H9 (cell line): ENCODE measurements at regions not wholly inside any gene's neighbourhood (a gene's known extent, or its start where the extent isn't known, plus 50 kb on each side); places are given as distances from the start of the nearest gene placed in this dataset.
A peak's percentile ranks its signal among the peaks of the same experiment; 100 is the strongest.

Experiments
- DNase-seq: peaks from one replicate; pipeline ENCODE4 v3.0.0-alpha.2; 2017
- H2AFZ ChIP-seq: one replicate; pipeline ENCODE4 v1.6.1; 2013; ENCODE audit warnings: mild to moderate bottlenecking, low read length, control low read depth, moderate library complexity
- H2AK5ac ChIP-seq: 2 replicates; pipeline ENCODE4 v1.6.1; 2013; ENCODE audit warnings: low read length, control low read depth, mixed read lengths; ENCODE audit not compliant: insufficient read length
- H2BK120ac ChIP-seq: one replicate; pipeline ENCODE4 v1.6.1; 2013; ENCODE audit warnings: low read depth, mild to moderate bottlenecking, low read length, control low read depth, inconsistent platforms; ENCODE audit not compliant: poor library complexity, severe bottlenecking
- H2BK12ac ChIP-seq: 2 replicates; pipeline ENCODE4 v1.6.1; 2013; ENCODE audit warnings: low read length, control low read depth, mixed read lengths, low read depth; ENCODE audit not compliant: insufficient read length
- H2BK15ac ChIP-seq: 2 replicates; pipeline ENCODE4 v1.6.1; 2013; ENCODE audit warnings: low read depth, low read length, control low read depth
- H2BK20ac ChIP-seq: one replicate; pipeline ENCODE4 v1.6.1; 2013; ENCODE audit warnings: low read depth, mild to moderate bottlenecking, low read length, control low read depth, inconsistent platforms; ENCODE audit not compliant: poor library complexity, severe bottlenecking
- H2BK5ac ChIP-seq: 2 replicates; pipeline ENCODE4 v1.6.1; 2013; ENCODE audit warnings: low read length, control low read depth, mixed read lengths; ENCODE audit not compliant: insufficient read length
- H3K14ac ChIP-seq: 2 replicates; pipeline ENCODE4 v1.6.1; 2013; ENCODE audit warnings: low read length, control low read depth; ENCODE audit not compliant: insufficient read depth
- H3K18ac ChIP-seq: 2 replicates; pipeline ENCODE4 v1.6.1; 2013; ENCODE audit warnings: low read depth, mild to moderate bottlenecking, mixed read lengths, low read length, control low read depth; ENCODE audit not compliant: insufficient read length
- H3K23ac ChIP-seq: 2 replicates; pipeline ENCODE4 v1.6.1; 2013; ENCODE audit warnings: low read length, control low read depth, mixed read lengths, low read depth; ENCODE audit not compliant: insufficient read length
- H3K23me2 ChIP-seq: 2 replicates; pipeline ENCODE4 v1.6.1; 2013; ENCODE audit warnings: low read depth, mild to moderate bottlenecking, mixed read lengths, low read length, control low read depth; ENCODE audit not compliant: insufficient read length, poor library complexity, severe bottlenecking
- H3K27ac ChIP-seq: 2 replicates; pipeline ENCODE4 v1.5.1; 2013; ENCODE audit warnings: low read length, control low read depth, mixed read lengths, low read depth; ENCODE audit not compliant: insufficient read length
- H3K27me3 ChIP-seq: 2 replicates; pipeline ENCODE4 v1.6.1; 2013; ENCODE audit warnings: low read length, control low read depth, inconsistent platforms; ENCODE audit not compliant: insufficient read depth
- H3K4ac ChIP-seq: 2 replicates; pipeline ENCODE4 v1.6.1; 2013; ENCODE audit warnings: low read depth, mild to moderate bottlenecking, control low read depth, inconsistent platforms, low read length, moderate library complexity
- H3K4me1 ChIP-seq: 2 replicates; pipeline ENCODE4 v1.6.1; 2013; ENCODE audit warnings: low read length, control low read depth, inconsistent platforms; ENCODE audit not compliant: insufficient read depth
- H3K4me2 ChIP-seq: 2 replicates; pipeline ENCODE4 v1.6.1; 2013; ENCODE audit warnings: low read length, control low read depth, mixed read lengths; ENCODE audit not compliant: insufficient read length, insufficient read depth
- H3K56ac ChIP-seq: 2 replicates; pipeline ENCODE4 v1.6.1; 2013; ENCODE audit warnings: low read depth, mild to moderate bottlenecking, mixed read lengths, low read length, control low read depth; ENCODE audit not compliant: insufficient read length
- H3K79me1 ChIP-seq: 2 replicates; pipeline ENCODE4 v1.6.1; 2013; ENCODE audit warnings: low read depth, mild to moderate bottlenecking, moderate library complexity, low read length, control low read depth, inconsistent platforms; ENCODE audit not compliant: insufficient read depth, poor library complexity, severe bottlenecking
- H3K79me2 ChIP-seq: 2 replicates; pipeline ENCODE4 v1.6.1; 2013; ENCODE audit warnings: low read length, control low read depth, inconsistent platforms; ENCODE audit not compliant: insufficient read depth
- H3K9ac ChIP-seq: 2 replicates; pipeline ENCODE4 v1.6.1; 2013; ENCODE audit warnings: low read length, control low read depth, mixed read lengths; ENCODE audit not compliant: insufficient read length; ENCODE audit errors: extremely low read depth
- H3K9me3 ChIP-seq: one replicate; pipeline ENCODE4 v1.6.1; 2013; ENCODE audit warnings: low read depth, low read length, inconsistent platforms; ENCODE audit not compliant: control insufficient read depth
- H3T11ph ChIP-seq: one replicate; pipeline ENCODE4 v1.6.1; 2013; ENCODE audit warnings: mild to moderate bottlenecking, low read length, control low read depth, inconsistent platforms
- H4K20me1 ChIP-seq: one replicate; pipeline ENCODE4 v1.6.1; 2013; ENCODE audit not compliant: control insufficient read depth, insufficient read length, insufficient read depth
- H4K5ac ChIP-seq: 2 replicates; pipeline ENCODE4 v1.6.1; 2013; ENCODE audit warnings: low read depth, mild to moderate bottlenecking, mixed read lengths, low read length, control low read depth; ENCODE audit not compliant: insufficient read length
- H4K8ac ChIP-seq: replicated peaks from 2 replicates; pipeline ENCODE4 v1.6.1; 2013; ENCODE audit warnings: low read length, control low read depth, mixed read lengths, low read depth; ENCODE audit not compliant: insufficient read length
- H4K91ac ChIP-seq: 2 replicates; pipeline ENCODE4 v1.6.1; 2013; ENCODE audit warnings: low read depth, mild to moderate bottlenecking, moderate library complexity, mixed read lengths, low read length, control low read depth; ENCODE audit not compliant: insufficient read length
- H3K27ac Mint-ChIP-seq, 3 experiments: 2 replicates in 2 of 3; 3 replicates in 1 of 3; pipeline ENCODE4 v1.8.0; 2020 to 2021; ENCODE audit warnings: mixed read lengths in 3 of 3, mild to moderate bottlenecking in 1 of 3, moderate library complexity in 1 of 3
- H3K27me3 Mint-ChIP-seq: 2 replicates; pipeline ENCODE4 v1.8.0; 2021; ENCODE audit warnings: low read depth, mild to moderate bottlenecking, moderate library complexity, mixed read lengths
- H3K36me3 Mint-ChIP-seq, 3 experiments: 2 replicates in 2 of 3; 3 replicates in 1 of 3; pipeline ENCODE4 v1.8.0; 2020 to 2021; ENCODE audit warnings: low read depth in 3 of 3, mixed read lengths in 3 of 3; ENCODE audit not compliant: insufficient read depth in 1 of 3
- H3K4me1 Mint-ChIP-seq, 2 experiments: 2 replicates each; pipeline ENCODE4 v1.8.0; 2020; ENCODE audit warnings: mixed read lengths in 2 of 2
- H3K4me3 Mint-ChIP-seq, 2 experiments: 2 replicates in 1 of 2; 3 replicates in 1 of 2; pipeline ENCODE4 v1.8.0; 2020 to 2021; ENCODE audit warnings: mild to moderate bottlenecking in 2 of 2, mixed read lengths in 2 of 2, moderate library complexity in 1 of 2
- H3K9me3 Mint-ChIP-seq, 2 experiments: 2 replicates in 1 of 2; 3 replicates in 1 of 2; pipeline ENCODE4 v1.8.0; 2020; ENCODE audit warnings: mild to moderate bottlenecking in 2 of 2, mixed read lengths in 2 of 2, moderate library complexity in 1 of 2
- WGBS: extraction: QIAGEN DNeasy Blood & Tissue Kit; methylation state at CpG from one replicate; pipeline ENCODE4 v1.1.7; 2013; ENCODE audit warnings: missing lambda C conversion rate, low lambda C conversion rate, mixed read lengths; ENCODE audit not compliant: insufficient read length; ENCODE audit errors: extremely low coverage; 5-methylcytosine and 5-hydroxymethylcytosine counted together
- TF ChIP-seq, protein P1 (sequence below): fragments of 200-600 bp; sonication (generic); conservative IDR thresholded peaks from 3 replicates; pipeline ENCODE4 v1.8.0; 2021; ENCODE audit warnings: antibody characterized with exemption, mild to moderate bottlenecking

DNA sequence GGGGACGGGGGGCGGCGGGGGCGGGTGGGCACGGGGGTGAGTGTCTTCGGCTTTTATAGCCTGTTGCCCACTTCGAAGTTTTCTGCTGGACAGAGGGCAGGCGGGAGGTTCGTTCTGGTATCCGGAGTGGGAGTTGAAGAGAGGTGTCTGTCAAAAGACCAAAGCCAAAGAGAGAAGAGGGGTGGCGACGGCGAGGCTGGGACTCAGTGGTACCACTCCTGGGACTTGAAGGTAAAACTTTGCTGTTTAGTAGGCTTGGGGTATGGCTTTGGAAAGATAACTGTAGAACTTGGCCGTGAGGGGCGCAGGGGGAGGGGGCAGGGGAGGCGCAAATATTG is 215.8 kb upstream of the DTNA start:
- DNase-seq = peak; percentile 46
- H2BK5ac ChIP-seq = no peak overlapping the region
- no peak overlapping the region for H2AK5ac ChIP-seq
- Mint-ChIP-seq H3K9me3 (no peaks in the 10 kb centered on the region), H3K27ac (peak overlapping the region in 1 of 3 experiments; percentile 62; a peak in 3 of 7 replicates), H3K27me3 (no peaks in the 10 kb centered on the region), H3K4me1 (peaks cover 45 to 49% of the 10 kb centered on the region in 2 experiments), H3K4me3 (peak overlapping the region; percentile 88 to 90), H3K36me3 (no peaks in the 10 kb centered on the region; a peak in 1 of 7 replicates)
- peak overlapping the region; percentile 79 for H3K4me2 ChIP-seq
- H3K27me3 ChIP-seq = no peaks in the 10 kb centered on the region
- H3K79me2 ChIP-seq = no peaks in the 10 kb centered on the region
- peaks cover 8% of the 10 kb centered on the region for H3K23me2 ChIP-seq
- H2BK12ac ChIP-seq = no peak overlapping the region
- no peak overlapping the region for H3K27ac ChIP-seq
- H2BK120ac ChIP-seq = no peak overlapping the region
- H2BK15ac ChIP-seq = no peak overlapping the region
- no peaks in the 10 kb centered on the region for H3K79me1 ChIP-seq
- TF ChIP-seq, protein P1, sequence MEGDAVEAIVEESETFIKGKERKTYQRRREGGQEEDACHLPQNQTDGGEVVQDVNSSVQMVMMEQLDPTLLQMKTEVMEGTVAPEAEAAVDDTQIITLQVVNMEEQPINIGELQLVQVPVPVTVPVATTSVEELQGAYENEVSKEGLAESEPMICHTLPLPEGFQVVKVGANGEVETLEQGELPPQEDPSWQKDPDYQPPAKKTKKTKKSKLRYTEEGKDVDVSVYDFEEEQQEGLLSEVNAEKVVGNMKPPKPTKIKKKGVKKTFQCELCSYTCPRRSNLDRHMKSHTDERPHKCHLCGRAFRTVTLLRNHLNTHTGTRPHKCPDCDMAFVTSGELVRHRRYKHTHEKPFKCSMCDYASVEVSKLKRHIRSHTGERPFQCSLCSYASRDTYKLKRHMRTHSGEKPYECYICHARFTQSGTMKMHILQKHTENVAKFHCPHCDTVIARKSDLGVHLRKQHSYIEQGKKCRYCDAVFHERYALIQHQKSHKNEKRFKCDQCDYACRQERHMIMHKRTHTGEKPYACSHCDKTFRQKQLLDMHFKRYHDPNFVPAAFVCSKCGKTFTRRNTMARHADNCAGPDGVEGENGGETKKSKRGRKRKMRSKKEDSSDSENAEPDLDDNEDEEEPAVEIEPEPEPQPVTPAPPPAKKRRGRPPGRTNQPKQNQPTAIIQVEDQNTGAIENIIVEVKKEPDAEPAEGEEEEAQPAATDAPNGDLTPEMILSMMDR = no peak
- no peak overlapping the region for H2AFZ ChIP-seq
- H3K23ac ChIP-seq = no peak overlapping the region
- H3K9ac ChIP-seq = peak overlapping the region; percentile 57
- no peak overlapping the region for H3K4ac ChIP-seq
- no peaks in the 10 kb centered on the region for H4K20me1 ChIP-seq
- no peak overlapping the region; the same call in 1 of the 2 replicates for H3K14ac ChIP-seq
- H3K9me3 ChIP-seq = no peaks in the 10 kb centered on the region
- peaks cover 2% of the 10 kb centered on the region; the same call in 1 of the 2 replicates for H3K4me1 ChIP-seq
- no peak overlapping the region for H4K5ac ChIP-seq
- H4K8ac ChIP-seq = no peak overlapping the region
- H2BK20ac ChIP-seq = no peak overlapping the region
- no CpG with 5 or more reads among the region's 16 CpGs for WGBS
- no peak overlapping the region for H3K56ac ChIP-seq
- H3T11ph ChIP-seq = no peak overlapping the region
- no peak overlapping the region for H4K91ac ChIP-seq
- H3K18ac ChIP-seq = peak overlapping the region; percentile 53
